ENCODE measurements at regions not wholly inside any gene's neighbourhood (a gene's known extent, or its start where the extent isn't known, plus 50 kb on each side); places are given as distances from the start of the nearest gene placed in this dataset.
"Not testable (repeated sequence)": the region's sequence is repeated elsewhere in the genome, so short reads cannot be mapped to it uniquely, and the experiment has no call there.

DNA sequence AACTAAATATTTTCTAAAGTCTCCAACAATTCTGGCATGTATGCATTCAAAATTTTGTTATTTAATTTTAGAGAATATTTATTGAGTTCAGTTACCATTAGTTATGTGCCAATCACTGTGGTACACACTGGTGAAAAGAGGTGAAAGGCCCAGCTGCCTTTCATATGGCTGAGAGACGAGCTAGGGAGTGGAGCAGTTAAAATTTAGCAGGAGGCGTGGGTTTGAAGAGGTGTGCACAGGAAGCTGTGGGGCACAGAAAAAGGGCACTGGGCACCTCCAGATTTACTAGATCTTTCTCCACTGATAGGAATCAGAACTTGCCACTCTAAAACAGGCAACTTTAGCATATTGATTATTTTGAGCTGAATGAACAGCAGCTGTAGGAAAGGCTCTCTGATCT, 347.1 kb downstream of the CD83 start:
- DNase-seq, result no peak

DNA sequence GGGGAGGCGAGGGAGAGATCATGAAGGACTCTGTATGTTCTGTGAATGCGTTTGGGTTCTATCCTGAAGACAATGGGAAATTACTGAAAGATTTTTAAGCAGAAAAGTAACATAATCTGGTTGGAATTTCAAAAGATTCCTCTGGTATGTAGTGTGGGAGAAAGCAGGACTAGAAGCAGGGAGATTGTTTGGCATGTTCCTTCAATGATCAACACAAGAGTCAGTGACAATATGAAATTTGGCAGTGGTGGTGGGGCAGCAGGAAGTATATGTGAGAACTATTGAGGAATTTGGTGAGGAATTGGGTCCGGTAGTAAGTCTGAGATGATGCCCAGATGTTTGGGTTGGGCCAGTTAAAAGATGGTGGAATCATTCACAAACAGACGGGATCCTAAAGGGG, 348.7 kb downstream of the CD83 start:
- DNase-seq, result no peak

DNA sequence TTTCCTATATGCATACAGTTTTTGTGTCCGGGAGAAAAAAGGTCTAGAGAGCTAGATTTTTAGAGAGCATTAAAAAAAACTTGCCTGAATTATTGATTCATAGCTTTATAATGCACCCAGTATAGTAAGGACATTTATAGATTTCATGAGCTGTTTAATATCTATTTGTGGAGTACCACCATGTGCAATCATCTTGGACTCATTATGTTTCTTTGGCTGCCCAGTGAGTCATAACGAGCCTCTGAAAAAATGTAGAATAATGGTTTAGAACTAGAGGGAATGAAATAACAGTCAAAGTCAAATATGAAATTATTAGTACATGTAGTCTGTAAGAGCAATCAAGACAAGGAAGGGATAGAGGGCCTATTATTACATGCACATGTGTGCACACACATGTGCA, 350.0 kb downstream of the CD83 start:
- DNase-seq, result no peak

DNA sequence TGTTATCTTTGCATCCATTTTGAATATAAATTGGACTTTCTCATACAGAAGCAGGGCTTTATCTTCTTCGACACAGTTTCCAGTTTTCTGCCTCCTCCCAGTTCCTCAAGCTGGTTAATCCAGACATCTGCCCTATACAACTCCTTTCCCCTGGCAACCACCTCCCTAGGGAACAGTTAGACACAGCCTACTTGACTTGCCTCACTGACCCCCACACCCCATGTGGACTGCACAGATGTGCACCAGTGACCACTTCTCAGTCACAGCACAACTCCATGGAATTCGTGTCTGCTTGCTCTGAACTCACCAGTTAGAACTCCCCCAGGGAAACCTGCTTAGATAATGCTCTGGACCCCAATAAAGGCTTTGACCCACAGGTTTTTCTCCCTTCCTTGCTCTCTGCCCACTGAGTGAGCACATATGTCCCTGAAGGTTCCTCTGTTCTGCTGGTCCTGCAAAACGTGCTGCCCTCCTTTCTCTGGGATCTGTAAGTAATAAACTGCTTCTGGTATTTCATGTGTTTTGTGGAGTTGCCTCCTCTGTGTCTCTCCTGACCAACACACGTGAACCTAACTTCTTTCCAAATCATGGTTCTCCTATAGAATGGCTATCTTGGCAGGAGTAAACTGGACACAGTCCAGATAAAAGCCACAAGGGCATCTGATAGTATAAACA, 351.2 kb downstream of the CD83 start:
- no peak for DNase-seq

DNA sequence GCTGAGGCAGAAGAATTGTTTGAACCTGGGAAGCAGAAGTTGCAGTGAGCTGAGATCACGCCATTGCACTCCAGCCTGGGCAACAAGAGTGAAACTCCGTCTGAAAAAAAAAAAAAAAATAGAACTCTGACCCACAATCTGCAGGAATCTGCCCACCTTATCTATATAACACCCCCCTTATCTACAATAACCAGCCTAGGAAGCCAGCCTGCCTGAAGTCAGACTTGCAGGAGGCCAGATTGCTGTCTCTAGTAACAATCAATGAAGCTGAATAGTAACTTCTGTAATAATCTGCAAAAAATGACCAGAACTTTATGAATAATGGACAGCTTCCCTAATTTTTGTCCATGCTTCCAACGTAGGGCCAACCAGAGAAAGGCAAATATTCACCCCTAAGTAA, 352.5 kb downstream of the CD83 start:
- DNase-seq, result no peak

DNA sequence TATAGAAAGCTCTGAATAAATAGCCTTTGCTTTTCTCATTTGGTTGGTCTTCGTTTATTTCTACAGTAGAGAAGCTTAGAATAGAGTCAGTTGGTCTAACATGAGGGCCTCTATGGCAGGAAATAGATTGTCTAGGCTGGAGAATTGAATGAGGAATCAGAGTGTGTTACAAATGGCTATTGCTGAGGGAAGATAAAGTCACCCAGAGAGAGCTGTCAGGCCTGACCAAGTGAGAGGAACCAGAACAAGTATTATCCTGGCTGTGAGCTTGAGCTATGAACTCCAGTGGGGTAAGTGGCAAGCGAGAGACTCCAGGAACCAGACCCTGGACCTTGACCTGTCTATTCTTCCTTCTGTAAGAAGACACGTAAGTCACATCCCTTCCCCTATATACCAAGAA, 353.1 kb downstream of the CD83 start:
- no peak for DNase-seq

DNA sequence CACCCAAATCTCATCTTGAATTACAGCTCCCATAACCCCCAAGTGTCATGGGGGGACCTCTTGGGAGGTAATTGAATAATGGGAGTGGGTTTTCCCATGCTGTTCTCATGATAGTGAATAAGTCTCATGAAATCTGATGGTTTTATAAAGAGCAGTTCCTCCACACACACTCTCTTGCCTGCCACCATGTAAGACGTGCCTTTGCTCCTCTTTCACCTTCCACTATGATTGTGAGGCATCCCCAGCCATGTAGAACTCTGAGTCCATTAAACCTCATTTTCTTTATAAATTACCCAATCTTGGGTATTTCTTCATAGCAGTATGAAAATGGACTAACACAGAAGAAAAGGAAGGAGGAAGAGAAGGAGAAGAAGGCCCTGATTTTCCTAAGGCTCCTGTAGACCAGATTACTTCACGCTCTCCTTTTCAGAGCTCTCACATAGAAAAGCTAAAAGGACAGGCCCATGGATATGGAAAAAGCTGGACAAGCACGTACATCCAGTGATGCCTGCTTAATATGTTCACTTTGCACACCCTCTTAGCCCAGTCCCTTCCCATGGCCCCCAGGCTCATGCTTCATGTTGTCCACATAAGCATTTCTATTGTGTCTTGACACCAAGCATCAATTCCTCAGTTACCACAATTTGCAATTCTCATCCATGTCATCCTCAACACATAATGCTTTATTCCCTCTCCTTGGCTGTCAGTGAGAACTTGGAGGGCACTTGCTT, 354.8 kb downstream of the CD83 start:
- no peak for DNase-seq

DNA sequence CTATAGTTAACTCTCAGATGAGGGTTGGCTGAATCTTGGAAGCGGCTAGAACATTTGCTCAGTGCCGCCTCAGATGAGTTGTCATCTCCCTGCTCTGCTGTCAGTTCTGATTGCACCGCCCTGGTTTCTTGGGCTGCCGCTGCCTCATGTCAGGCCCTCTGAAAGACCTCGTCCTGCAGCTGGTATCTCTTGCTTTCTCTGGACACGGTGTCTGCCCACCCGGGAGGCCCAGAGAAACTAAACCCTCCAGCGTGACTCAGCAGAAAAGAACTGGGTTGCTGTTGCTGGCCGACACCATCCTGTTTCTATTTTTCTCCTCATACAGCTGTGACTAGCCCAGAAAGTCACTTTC, 355.4 kb downstream of the CD83 start:
- DNase-seq, result no peak

DNA sequence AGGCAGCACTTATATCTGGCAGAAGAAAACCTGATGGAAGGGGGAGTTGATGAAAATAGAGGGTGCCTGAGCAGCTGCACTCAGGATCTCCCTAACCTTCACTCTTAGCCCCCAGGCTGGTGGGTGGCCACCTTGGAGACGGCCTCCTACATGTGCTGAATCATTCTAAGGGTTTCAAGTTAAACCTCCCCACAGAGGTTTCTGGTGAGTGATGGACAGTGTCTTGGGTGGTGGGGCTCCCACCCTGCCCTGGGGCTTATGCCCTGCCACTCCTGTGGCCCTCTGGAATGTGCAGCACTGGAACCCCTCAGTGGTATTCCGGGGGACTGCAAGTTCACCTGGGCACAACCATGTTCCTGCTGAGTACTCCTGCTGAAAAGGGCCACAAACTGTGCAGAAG, 357.2 kb downstream of the CD83 start:
- DNase-seq, result no peak

DNA sequence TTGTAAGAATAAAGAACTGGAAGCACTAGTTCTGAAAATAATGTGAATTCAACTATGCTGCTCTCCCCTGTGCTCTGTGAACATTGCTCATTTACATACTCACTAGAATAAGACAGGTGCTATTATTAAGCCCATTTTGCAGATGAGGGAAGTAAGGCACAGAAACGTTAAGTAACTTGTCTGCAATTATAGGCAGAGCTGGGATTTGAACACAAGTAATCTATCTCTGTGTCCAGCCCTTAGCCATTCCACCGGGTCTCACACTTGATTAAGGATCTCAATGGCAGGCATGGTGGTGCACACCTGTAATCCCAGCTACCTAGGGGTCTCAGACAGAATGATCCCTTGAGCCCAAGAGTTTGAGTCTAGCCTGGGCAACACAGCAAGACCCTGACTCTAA, 357.7 kb downstream of the CD83 start:
- DNase-seq, result no peak

DNA sequence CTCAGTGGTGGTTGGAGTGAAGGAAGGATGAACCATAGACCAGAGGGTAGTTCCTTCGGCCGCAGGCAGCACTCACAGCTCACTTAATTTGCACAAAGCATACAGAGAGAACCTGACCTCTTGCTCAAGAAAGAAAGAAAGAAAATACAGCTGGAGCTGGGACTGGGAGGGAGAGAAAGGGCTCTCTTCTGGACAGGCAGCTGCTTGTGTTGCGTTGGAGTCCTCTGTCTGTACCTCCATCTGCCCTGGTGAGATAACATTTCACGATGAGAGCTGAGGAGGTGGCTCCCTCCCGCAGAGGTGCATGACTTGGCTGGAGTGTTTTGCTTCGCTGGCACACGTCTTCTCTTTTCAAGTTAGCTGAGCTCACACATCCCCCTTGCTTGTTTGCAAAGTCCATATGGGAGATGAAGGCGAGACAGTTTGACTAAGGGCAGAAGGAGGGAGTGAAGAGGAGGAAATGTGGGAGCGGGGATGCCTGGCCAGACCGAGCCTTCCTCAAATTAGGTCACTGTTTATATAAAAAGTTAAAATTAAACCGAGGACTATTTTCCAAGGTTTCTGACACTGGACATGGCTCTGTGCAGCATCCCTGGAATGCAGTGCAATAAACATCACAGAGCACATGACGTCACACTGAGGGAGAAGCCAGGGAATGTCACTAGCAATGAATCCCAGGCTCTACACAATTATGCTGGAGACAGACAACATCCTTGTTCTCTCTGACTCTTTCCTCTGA, 359.4 kb downstream of the CD83 start:
- no peak for DNase-seq

DNA sequence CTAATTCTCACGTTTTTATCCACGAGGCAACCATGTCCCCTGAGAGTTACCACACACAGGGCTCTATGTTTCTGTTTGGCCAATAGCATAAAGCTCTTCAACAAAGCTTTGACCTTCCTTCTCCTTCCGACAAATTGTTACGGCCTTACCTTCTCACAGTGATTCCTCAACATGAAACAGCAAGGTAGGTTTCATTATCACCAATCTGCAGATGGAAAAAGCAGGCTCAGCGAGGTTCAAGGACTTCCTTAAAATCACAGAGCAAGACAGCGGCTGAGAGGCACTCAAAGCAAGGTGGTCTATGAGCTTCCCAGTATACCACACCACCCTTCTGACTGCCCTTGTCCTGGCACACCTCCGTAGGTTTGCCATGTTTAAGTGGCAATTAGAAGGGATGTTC, 360.0 kb downstream of the CD83 start:
- DNase-seq, result no peak

DNA sequence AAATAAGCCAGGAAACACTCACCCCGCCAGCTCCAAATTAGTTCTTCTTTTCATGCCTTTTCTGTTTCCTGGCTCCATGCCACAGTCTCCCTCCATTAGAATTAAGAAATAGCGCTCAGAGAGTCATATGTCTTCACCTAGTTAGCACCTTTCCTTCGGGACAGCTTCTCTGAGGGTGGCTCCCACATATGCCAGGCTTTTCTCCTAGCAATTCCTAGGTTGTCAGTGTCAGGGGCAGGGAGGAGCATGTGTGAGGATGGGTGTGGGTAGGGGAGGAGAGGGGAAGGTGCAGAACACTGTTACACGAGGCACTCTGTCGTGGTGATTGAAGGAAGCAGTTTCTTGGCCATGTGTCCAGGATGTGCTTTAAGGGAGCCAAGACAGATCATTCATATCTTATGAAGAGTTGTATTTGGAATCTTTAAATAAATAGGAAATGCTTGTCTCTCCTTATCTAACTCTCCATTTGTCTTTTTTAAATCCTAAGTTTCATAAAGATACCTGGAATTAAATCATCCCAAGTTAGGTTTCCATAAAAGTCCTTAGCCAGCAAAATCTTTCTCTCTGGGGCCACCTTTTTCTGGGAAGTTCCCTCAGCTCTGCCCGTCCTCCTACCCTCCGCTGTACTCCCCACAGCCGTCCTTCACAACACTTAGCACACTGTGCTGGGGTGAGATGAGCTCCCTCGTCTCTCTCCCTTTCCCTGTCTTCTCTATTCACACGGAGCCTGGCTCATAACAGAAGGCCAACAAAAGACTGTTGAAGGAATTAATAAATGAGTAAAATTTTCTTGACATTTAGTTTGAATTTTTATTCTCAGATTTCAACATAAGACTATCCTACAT, 361.0 kb downstream of the CD83 start:
- DNase-seq, result no peak

DNA sequence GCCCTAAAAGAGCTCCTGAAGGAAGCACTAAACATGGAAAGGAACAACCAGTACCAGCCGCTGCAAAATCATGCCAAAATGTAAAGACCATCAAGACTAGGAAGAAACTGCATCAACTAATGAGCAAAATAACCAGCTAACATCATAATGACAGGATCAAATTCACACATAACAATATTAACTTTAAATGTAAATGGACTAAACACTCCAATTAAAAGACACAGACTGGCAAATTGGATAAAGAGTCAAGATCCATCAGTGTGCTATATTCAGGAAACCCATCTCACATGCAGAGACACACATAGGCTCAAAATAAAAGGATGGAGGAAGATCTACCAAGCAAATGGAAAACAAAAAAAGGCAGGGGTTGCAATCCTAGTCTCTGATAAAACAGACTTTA, 364.4 kb downstream of the CD83 start:
- DNase-seq, result not testable (repeated sequence)

DNA sequence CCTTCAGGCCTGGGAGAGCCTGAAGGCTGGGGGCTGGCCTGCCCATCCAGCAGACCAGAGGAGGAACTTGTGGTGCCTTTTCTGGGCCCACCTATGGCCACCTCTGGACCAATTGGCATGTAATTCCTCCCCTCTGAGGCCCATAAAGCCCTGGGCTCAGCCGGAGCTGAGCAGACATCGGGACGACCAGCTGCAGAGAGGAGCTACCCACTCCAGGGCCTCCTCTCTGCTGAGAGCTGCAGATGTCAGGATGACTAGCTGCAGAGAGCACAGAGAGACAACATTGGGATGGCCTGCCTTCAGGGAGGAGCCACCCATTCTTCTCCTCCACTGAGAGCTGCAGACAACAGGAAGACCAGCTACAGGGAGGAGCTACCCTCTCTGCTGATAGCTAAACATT, 370.1 kb downstream of the CD83 start:
- no peak for DNase-seq

DNA sequence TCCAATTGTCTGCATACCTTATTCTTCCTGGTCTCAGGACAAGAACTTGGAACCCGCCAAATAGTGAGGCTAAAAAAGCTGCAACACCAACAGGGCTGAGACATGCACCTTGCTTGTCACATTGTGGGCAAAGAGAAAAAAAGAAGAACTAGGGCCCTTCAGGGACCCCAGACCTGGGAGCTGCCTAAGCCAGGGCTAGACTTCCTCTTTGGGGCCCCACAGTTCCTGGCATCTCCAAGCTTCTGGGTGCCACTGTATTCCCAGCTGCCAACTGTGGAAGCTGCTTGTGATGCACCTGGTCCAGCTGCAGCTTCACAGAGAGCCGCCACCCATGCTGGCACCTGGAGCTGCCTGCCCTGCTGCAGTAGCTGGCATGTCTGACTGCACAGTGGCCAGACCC, 370.6 kb downstream of the CD83 start:
- DNase-seq, result no peak

DNA sequence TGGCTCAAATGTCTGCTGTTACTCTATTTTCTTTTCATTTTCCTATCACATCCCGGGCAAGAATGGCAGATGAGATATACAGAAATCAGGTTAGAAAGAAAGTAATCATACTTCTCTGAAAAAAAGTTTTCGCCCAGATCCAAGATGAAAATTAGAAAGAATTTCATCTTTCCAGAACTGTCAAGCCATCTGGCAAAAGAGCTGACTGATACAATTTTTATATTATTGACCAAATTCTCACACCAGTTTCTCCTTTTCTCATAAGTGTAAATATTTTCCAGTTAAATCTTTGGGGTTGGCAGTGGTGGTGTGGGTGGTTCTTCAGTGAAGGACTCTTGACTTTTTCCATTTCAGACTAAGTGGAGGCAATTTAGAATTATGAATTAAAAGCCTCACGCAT, 371.9 kb downstream of the CD83 start:
- no peak for DNase-seq

DNA sequence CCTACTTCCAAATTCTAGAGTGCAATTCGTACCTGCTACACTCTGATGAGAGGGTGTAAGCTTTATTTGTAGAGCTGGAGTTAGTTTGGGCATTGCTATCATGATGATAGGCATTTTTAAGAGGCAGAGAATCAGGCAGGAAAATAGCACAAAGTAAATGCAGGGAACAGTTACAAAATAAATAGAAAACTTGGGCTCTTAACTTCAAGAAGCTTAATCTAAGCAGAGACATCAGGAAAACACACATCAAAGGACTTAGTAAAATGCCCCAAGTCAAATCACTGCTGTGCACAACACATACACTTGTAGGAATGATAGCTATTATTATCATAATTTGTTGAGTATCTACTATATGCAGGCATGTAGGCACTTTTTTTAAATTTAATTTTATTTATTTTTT, 381.2 kb downstream of the CD83 start:
- DNase-seq, result no peak

DNA sequence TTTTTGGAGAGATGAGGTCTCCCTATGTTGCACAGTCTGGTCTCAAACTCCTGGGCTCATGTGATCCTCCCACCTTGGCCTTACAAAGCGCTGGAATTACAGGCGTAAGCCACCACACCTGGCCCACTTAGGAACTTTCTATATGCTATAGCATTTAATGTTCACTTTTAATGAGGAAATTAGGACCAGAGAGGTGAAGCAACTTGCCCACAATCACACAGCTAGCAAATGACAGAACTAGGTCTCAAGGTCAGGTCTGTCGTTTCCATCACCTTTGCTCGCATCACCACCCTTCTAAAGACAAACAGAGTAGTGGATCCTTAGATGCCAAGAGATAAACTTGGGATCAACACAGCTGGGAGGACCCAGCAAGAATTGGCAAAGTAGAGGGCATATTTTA, 381.7 kb downstream of the CD83 start:
- no peak for DNase-seq

DNA sequence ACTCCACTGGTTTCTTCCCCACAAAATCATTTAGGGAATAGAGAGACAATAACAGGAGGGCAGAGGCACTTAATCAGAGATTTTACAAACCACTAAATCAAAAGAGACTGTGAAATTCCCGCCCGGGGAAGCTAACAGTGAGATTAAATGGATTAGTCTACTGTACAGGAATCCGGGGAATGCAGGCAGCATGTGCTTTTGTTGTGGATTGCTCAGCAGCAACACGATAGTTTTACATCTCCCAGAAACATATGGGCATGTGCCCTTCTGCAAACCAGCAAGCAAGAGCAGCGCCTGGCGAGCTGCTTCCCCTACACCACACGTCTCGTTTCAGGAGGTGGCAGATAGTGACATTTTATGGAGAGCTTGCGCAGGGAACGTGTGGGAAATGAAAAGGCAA, 382.3 kb downstream of the CD83 start:
- no peak for DNase-seq

DNA sequence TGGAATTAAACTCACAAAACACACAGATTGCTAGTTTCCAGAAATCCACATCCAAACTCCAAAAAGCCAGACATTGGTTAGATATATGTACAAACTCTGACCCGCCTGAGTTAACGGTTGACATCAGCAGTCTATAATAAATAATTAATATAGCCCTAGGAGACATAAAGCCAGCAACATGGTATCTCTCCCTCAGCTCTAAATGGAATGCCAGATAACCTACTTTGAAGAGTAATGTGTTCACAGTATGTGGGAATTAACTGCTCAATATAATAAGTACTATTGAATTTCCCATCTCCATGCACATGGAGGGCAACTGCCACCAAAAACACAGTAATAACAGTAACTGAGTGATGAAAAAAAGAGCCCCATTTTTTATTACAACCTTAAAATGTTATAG, 383.2 kb downstream of the CD83 start:
- no peak for DNase-seq

DNA sequence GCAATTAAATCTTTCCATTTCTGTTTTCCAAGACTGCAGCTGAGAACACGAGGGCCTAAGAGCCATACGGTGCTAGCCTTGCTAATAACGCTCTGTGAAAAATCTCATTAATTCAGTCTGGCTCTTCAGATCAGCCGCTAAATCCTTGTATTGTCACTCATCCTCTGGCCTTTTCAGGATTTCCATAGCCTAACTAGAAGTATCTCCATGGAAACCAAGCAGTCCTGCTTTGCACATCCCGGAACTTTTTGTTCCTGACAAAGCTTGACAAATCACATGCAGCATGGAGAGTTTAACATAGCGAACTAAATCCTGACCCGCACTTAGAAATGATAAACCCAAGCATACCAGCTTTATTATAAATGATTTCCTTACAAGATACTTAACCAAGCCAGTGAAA, 383.7 kb downstream of the CD83 start:
- DNase-seq, result no peak

DNA sequence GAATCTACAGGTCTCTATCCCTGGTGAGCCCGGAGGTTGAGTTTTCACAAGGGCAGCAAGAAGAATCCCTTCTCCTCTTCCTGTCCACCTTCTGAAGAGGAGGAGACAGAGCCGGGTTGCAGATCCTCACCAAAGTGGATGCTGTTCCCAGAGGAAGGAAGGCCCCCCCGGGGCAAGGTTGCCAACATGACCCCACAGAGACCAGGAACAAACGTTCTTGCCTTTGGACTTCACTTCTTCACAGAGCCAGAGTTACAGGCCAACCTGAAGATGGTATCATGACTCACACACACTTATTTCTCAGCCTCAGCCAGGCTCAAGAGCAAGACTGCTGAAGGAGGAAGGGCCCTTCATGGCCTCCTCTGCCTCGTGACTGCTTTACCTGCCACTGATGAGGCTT, 384.3 kb downstream of the CD83 start:
- no peak for DNase-seq
